SKM-1 treated with dmso at 0.1 percent for 144 hours (cell line): ENCODE measurements at regions not wholly inside any gene's neighbourhood (a gene's known extent, or its start where the extent isn't known, plus 50 kb on each side); places are given as distances from the start of the nearest gene placed in this dataset.

Experiments
- DNase-seq: peaks from one replicate; lab custom pipeline; 2025; ENCODE audit not compliant: unreplicated experiment; lab: John Stamatoyannopoulos, UW

GRCh38 chr5:125154301-125155110 is 408.1 kb upstream of the ZNF608 start:
- no peak for DNase-seq

- no peak for DNase-seq
Measured at GRCh38 chr5:125160787-125161502, 414.5 kb upstream of the ZNF608 start.

GRCh38 chr5:125162714-125163113 is 416.3 kb upstream of the ZNF608 start:
- DNase-seq: no peak

- no peak for DNase-seq
Measured at GRCh38 chr5:125169396-125169795, 423.0 kb upstream of the ZNF608 start.

GRCh38 chr5:125171641-125172040 is 425.2 kb upstream of the ZNF608 start:
- DNase-seq: no peak

- no peak for DNase-seq
Measured at GRCh38 chr5:125175348-125176004, 429.0 kb upstream of the ZNF608 start.

GRCh38 chr5:125176005-125176390 is 429.6 kb upstream of the ZNF608 start:
- DNase-seq: no peak

- no peak for DNase-seq
Measured at GRCh38 chr5:125177340-125177739, 430.9 kb upstream of the ZNF608 start.

- DNase-seq: no peak
Measured at GRCh38 chr5:125179612-125180011, 433.2 kb upstream of the ZNF608 start.

- no peak for DNase-seq
Measured at GRCh38 chr5:125180231-125180829, 433.9 kb upstream of the ZNF608 start.

- no peak for DNase-seq
Measured at GRCh38 chr5:125181159-125181558, 434.7 kb upstream of the ZNF608 start.

GRCh38 chr5:125181955-125182354 is 435.5 kb upstream of the ZNF608 start:
- no peak for DNase-seq

GRCh38 chr5:125185740-125186139 is 439.3 kb upstream of the ZNF608 start:
- DNase-seq: no peak

- DNase-seq: no peak
Measured at GRCh38 chr5:125186911-125187375, 440.5 kb upstream of the ZNF608 start.

- DNase-seq: no peak
Measured at GRCh38 chr5:125189531-125189941, 443.1 kb upstream of the ZNF608 start.

- no peak for DNase-seq
Measured at GRCh38 chr5:125190232-125191087, 444.0 kb upstream of the ZNF608 start.

GRCh38 chr5:125194883-125195282 is 448.4 kb upstream of the ZNF608 start:
- no peak for DNase-seq

GRCh38 chr5:125196481-125197111 is 450.2 kb upstream of the ZNF608 start:
- DNase-seq: no peak

GRCh38 chr5:125197321-125197720 is 450.9 kb upstream of the ZNF608 start:
- no peak for DNase-seq
